ENCODE measurements at regions not wholly inside any gene's neighbourhood (a gene's known extent, or its start where the extent isn't known, plus 50 kb on each side); places are given as distances from the start of the nearest gene placed in this dataset.

- no peak for DNase-seq
- Histone ChIP-seq H3K27me3 (no peaks in the 10 kb centered on the region), H3K9me3 (peaks cover 0 to 13% (median 0%) of the 10 kb centered on the region in 12 donors), H3K27ac (no peak overlapping the region), H3K4me3 (no peak overlapping the region), H3K36me3 (no peaks in the 10 kb centered on the region), H3K4me1 (no peaks in the 10 kb centered on the region)
- intact Hi-C loops (cut with DNase I): no loop called here
- TF ChIP-seq CTCF (IDR thresholded peaks at IDR 0.05): no peak
- no peak for TF ChIP-seq POLR2A (IDR thresholded peaks at IDR 0.05)
- no peak for ATAC-seq
- 71 to 78% (median 74%) methylated on average over 3 of the region's 3 CpGs for WGBS, 4 donors
Measured at GRCh38 chr18:28826107-28826506, 649.2 kb upstream of the CDH2 start.

- TF ChIP-seq CTCF (IDR thresholded peaks at IDR 0.05) (no peak), POLR2A (IDR thresholded peaks at IDR 0.05) (no peak)
- no peak for ATAC-seq
- Histone ChIP-seq H3K4me3 (no peak overlapping the region), H3K27ac (no peak overlapping the region), H3K27me3 (no peaks in the 10 kb centered on the region), H3K4me1 (no peaks in the 10 kb centered on the region), H3K9me3 (peaks cover 0 to 14% (median 0%) of the 10 kb centered on the region in 12 donors), H3K36me3 (no peaks in the 10 kb centered on the region)
- WGBS, 4 donors: 76 to 95% (median 83%) methylated on average over 2 of the region's 2 CpGs
- no peak for DNase-seq
- intact Hi-C loops (cut with DNase I): no loop called here
Measured at GRCh38 chr18:28824183-28824574, 647.2 kb upstream of the CDH2 start.

GRCh38 chr18:28823506-28824182 is 646.7 kb upstream of the CDH2 start:
- intact Hi-C loops (cut with DNase I): no loop called here
- H3K36me3 ChIP-seq: no peaks in the 10 kb centered on the region
- DNase-seq (no peak), ATAC-seq (peak in 1 of 4 donors; percentile 20)
- no peaks in the 10 kb centered on the region for H3K27me3 ChIP-seq
- WGBS, 4 donors: 71 to 91% (median 89%) methylated on average over 5 to 6 of the region's 6 CpGs
- H3K9me3 ChIP-seq: peaks cover 0 to 14% (median 0%) of the 10 kb centered on the region in 12 donors
- H3K4me1 ChIP-seq: no peaks in the 10 kb centered on the region
- TF ChIP-seq POLR2A (IDR thresholded peaks at IDR 0.05) (no peak), CTCF (IDR thresholded peaks at IDR 0.05) (no peak)
- H3K27ac ChIP-seq: no peak overlapping the region
- H3K4me3 ChIP-seq: no peak overlapping the region

- Histone ChIP-seq H3K9me3 (peaks cover 0 to 14% (median 0%) of the 10 kb centered on the region in 12 donors), H3K4me1 (no peaks in the 10 kb centered on the region), H3K4me3 (no peak overlapping the region), H3K27ac (no peak overlapping the region), H3K36me3 (no peaks in the 10 kb centered on the region), H3K27me3 (no peaks in the 10 kb centered on the region)
- WGBS, 4 donors: 60 to 76% (median 64%) methylated on average over 1 of the region's 1 CpG
- intact Hi-C loops (cut with DNase I): no loop called here
- ATAC-seq (no peak), DNase-seq (no peak)
- TF ChIP-seq CTCF (IDR thresholded peaks at IDR 0.05) (no peak), POLR2A (IDR thresholded peaks at IDR 0.05) (no peak)
Measured at GRCh38 chr18:28820353-28820752, 643.4 kb upstream of the CDH2 start.

Measured in heart left ventricle (tissue), 16 donors.